Esophagus squamous epithelium (tissue), 4 donors: ENCODE measurements at regions not wholly inside any gene's neighbourhood (a gene's known extent, or its start where the extent isn't known, plus 50 kb on each side); places are given as distances from the start of the nearest gene placed in this dataset.

Experiments used
- POLR2A ChIP-seq, 4 donors: fragments of 450-650 bp; IDR thresholded peaks; one replicate each; pipeline ENCODE4 v1.6.1; 2017; ENCODE audit warnings: antibody characterized with exemption in 4 of 4, mild to moderate bottlenecking in 4 of 4, moderate library complexity in 3 of 4
- TF ChIP-seq, protein P1 (sequence below), 6 experiments: fragments of 450-650 bp in 4 of 6; fragments of 200-600 bp in 2 of 6; sonication (generic) in 2 of 6; IDR thresholded peaks; one replicate each; pipeline ENCODE4 v1.5.1; 2016 to 2019; ENCODE audit warnings: antibody characterized with exemption in 6 of 6, mild to moderate bottlenecking in 4 of 6, moderate library complexity in 4 of 6

DNA sequence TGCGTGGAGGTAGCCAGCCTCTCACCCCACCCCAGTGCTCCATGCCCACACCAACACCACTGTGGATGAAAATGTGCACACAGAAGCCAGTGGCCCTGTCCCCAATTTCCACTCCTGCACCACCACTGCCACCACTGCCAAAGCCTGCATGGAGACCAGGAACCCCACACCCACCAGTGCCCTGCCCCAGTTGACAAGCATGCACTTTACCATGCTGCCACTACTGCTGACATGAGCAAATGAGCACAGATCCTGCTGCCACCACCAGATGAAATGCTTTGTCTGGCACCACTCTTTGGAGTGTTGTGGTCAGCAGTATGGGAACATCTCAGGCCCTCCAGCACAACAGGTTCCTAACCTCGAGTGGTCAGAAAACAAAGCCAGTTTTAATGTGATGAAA, 104.1 kb downstream of the ATXN7L3B start:
- no peak for TF ChIP-seq POLR2A (IDR thresholded peaks at IDR 0.05)
- TF ChIP-seq, protein P1, sequence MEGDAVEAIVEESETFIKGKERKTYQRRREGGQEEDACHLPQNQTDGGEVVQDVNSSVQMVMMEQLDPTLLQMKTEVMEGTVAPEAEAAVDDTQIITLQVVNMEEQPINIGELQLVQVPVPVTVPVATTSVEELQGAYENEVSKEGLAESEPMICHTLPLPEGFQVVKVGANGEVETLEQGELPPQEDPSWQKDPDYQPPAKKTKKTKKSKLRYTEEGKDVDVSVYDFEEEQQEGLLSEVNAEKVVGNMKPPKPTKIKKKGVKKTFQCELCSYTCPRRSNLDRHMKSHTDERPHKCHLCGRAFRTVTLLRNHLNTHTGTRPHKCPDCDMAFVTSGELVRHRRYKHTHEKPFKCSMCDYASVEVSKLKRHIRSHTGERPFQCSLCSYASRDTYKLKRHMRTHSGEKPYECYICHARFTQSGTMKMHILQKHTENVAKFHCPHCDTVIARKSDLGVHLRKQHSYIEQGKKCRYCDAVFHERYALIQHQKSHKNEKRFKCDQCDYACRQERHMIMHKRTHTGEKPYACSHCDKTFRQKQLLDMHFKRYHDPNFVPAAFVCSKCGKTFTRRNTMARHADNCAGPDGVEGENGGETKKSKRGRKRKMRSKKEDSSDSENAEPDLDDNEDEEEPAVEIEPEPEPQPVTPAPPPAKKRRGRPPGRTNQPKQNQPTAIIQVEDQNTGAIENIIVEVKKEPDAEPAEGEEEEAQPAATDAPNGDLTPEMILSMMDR (IDR thresholded peaks at IDR 0.05), result no peak
